ENCODE measurements at regions not wholly inside any gene's neighbourhood (a gene's known extent, or its start where the extent isn't known, plus 50 kb on each side); places are given as distances from the start of the nearest gene placed in this dataset.

DNA sequence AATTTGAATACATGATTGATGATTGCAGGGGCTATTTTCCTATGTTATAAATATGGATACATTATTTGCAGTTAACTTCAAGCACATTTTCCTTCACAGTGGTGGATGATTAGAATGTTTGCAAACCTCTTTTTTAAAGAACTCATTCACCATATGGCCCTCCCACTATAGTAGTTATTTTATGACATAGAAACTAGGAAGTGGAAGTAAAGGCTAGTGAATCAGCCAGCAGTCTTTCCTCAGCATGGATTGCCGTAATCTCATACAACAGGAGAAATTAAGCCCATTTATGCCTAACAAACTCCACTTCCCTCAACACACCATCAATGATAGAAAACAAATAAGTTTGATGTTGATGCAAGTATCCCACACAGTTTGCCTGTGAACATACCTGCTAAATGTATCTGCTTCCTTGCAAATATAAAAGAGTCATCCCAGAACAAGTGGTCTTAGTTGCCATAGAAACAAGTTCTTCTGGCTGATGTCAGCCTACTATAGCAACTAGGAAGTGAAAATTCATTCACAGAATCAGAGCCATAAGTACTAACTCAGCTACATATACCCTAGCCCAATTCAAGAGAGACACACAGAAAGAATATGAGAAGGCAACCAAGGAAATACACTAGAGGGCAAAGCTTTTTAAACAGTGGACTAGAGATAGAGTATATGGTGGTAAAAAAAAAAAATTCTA is 100.9 kb upstream of the RADX start:
- DNase-seq (ENCODE audit: low read depth), result no peak
